Germinal center (tissue), 1 donor: ENCODE measurements at regions not wholly inside any gene's neighbourhood (a gene's known extent, or its start where the extent isn't known, plus 50 kb on each side); places are given as distances from the start of the nearest gene placed in this dataset.
A peak's percentile ranks its signal among the peaks of the same experiment; 100 is the strongest.

Experiments used
- DNase-seq: peaks from one replicate; pipeline ENCODE4 v3.0.0; 2012; ENCODE audit warnings: mixed read lengths, low spot score

DNA sequence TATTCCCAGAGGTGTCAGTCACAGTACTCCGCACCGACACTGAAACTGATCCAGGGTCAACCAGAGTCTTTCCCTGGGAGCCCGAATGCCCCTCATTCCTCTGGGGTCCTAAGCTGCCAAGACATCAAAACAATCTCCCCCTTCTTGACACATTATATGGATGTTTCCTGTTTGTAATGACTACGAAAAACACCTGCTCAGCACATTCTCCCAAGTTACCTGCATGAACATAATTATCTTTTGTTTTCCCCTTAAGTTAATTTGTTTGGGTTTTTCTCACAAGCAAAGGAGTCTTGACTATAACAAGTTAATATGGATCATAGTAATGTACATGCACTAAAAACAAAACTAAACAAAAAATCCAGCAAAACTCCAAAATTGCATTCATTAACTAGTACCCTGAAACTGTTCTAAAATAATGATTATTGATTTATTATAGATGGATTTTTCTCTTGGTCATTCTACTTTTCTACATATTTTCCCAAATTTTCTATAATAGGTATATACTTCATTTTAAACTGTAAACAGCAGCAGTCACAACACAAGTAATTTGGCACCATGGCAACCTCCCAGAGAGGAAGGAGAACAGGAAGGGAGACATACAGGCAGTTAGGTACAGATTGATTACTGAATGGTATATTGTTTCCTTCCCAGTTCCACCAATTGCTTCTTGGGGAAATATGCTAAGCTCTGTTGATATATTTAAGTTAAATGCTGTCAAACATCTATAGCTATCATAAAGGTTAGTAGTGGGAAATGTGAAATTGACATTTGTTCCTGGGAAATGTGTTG, 631.5 kb downstream of the METTL15 start:
- no peak for DNase-seq

- DNase-seq = no peak
These were observed 630.4 kb downstream of the METTL15 start for GRCh38 chr11:28738549-28738948.

- DNase-seq = no peak
These were observed 628.1 kb downstream of the METTL15 start for GRCh38 chr11:28736256-28736655.

DNA sequence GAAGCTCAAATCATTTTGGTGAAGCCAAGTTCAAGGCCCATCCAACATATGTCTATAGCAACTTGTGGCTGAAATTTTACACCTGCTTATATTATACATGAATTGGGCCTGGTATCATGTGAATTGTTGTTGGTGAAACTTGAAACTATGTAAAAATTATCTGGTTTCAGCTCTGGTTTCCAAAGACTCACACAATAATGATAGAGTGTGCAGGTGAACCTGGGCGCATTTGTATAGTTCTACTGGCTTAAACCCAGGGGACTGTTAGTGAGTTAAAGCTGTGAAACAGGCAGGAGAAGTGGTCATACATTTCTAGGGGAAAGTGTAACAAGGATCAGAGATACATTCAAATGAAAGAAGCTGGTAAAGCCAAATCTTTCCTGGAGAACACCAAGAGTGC, 627.3 kb downstream of the METTL15 start:
- DNase-seq = no peak

- no peak for DNase-seq
These were observed 622.7 kb downstream of the METTL15 start for GRCh38 chr11:28730889-28731288.

DNA sequence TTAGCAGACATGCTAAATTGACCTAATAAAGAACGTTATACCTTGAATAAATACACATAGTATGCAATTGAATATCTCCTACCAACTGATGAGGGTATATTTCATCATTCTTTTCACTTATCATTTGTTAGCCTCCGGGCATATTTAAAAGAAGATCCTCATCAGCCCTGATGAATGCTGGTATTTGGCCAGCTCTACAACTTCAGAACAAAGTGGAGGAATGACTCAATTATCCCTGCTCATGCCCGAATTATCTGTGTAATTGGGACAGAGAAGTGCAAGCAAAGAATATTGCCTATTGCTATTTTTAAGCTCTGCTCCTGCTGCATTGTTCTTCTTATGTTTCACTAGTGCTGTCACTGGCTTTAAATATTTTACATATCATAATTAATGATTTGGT, 622.1 kb downstream of the METTL15 start:
- DNase-seq = no peak

GRCh38 chr11:28729339-28729738, 621.2 kb downstream of the METTL15 start:
- no peak for DNase-seq

GRCh38 chr11:28728666-28729065, 620.5 kb downstream of the METTL15 start:
- DNase-seq = no peak

DNA sequence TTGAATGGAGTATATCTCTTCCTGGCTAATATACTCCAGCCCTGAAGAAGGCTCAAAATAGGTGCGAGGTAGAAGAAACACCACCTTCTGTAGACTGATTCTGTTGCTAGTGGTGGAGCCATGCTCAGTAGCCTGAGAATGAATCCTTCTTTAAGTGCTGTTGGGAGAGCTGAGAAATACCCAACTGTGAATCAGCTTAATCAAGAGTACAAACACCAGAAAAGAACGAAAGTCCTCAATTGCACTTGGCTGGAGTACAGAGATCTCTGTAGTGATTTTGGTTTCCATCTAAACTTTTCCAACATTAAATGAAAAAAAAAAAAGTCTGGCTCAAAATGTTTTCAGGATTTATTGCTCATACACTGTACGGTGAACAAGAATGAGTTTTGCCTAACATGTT, 619.1 kb downstream of the METTL15 start:
- DNase-seq = no peak

DNA sequence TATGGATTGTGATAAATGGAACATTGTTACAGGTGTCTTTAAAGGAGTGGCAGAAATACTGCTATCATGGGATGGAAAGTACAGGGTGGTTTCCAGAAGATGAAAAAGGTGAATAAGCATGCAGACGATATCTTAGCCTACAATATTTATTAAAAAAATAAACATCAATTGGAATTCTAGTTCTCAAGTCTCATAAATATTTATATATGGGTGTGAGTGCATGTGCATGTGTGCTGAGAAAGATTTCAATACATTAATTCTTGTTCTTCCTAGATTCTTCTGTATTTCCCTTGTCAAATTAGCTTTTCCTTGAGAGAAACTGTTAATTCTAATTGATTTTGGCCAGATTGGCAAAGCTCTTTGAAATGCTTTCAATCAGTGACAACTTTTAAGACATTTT, 618.2 kb downstream of the METTL15 start:
- no peak for DNase-seq

DNA sequence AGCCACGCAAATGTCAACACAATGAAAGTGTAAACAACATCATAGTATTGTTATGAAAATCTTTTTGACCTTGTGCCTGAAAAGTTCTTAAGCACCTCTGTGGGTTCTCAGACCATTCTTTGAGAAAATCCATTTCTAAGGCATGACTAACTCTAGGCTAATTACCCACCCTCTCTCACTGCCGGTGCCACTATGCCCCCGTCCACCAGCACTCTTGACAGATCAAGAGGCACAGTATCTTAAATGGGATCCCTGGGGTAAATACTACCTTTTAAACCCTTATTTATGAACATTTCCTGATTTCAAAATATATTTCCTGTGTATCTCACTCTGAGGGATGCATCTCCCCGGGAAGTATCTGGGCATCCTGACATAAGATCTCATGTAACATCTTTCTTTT, 607.5 kb downstream of the METTL15 start:
- DNase-seq = no peak

- DNase-seq = no peak
These were observed 605.7 kb downstream of the METTL15 start for GRCh38 chr11:28713850-28714249.

DNA sequence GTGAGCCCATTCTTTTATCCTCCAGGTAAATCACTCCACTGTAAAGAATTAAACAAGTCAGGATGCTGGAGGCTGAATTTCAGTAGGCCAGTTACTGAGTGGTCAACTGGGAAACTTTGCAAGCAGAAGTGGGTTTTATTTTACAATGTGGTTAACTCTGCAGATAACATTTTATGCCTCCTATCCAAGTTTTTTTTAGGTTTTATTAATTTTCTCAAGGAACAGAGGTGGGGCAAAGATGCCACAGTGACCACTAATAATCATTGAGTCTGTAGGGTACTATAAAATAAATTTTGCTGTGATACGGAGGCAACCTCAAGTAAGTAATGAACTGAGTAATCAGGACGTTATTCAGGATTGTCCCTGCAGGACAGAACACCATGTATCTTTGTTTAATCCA, 599.9 kb downstream of the METTL15 start:
- DNase-seq = no peak

DNA sequence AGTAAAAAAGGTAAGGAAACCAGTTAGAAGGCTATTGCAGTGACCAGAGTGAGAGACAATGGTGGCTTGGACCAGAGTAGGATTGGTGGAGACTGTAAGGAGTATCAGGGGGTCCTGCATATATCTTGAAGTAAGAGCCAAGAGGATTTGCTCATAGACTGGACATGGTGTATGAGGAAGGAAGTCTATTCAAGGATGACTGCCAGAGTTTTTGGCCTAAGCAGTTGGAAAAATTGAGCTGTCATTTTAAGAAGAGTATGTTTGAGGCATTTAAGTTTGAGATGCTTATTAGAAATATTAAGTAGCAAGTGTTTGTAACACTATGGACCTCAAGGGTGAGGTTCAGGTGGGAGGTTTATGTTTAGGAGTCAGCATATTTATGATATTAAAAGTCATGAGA, 596.6 kb downstream of the METTL15 start:
- no peak for DNase-seq

DNA sequence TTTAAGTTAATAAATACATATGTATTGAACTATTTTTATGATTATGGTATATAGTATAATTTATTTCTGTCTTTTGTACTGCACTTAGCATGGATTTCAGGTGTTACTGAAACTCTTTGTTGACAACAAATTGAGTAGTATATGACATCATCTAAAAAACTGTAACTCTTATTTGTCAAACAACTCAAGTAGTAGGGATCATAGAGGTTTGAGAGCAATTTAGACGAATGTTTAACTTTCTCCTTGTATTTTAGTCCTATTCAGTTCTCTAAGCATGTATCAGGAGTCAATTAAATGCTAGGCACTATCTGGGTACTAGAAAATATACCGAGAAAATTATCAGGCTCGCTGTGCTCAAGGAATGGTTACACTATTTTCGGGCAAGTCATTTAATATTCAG, 595.2 kb downstream of the METTL15 start:
- DNase-seq = no peak

DNA sequence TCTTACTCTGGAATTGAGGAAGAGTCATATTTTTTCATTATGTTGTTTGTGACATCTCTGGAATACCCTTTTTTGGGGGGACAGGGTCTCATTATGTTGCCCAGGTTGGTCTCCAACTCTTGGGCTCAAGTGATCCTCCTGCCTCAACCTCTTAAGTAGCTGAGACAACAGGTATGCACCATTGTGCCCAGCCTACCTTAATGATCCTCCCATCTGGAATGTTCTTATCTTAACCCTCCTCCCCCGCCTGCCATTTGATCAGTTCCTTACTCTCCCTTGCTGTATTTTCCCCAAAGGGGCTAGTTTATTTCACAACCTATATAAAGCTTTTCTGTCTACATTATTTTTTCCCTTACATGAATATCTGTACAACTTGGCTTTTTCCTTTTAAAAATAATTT, 594.7 kb downstream of the METTL15 start:
- DNase-seq = no peak

- DNase-seq = no peak
These were observed 594.2 kb downstream of the METTL15 start for GRCh38 chr11:28702450-28702790.

DNA sequence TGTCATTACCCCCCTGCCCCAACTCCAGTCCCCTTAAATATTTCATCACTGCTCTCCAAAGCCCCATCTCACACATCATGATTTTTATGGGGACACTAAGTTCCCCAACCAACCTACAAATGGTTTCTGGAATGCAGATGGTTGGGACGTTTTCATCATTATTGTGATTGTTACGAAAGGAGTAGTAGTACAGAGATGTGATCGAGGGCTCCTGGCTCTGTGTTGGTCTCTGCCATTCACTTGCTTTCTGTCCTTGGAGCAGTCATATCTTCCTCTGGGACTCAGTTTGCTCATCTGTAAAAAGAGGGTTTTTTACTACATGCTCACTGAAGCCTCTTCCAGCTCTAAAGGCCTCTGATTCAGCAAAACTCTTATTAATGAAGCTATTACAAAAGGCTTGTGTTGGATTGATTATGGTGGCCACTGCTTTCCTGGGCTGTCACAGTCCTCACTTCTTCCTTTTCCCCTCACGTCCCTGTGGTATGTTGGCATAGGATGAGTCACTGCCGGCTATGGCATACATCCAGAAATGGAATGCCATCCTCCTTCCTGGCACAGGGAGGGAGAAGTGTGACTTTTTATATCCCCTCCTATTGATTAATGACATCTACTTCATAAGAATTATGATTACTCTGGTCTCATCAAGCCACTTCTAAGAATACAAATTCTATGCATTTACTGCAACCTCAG, 593.7 kb downstream of the METTL15 start:
- DNase-seq = no peak

- no peak for DNase-seq
These were observed 591.5 kb downstream of the METTL15 start for GRCh38 chr11:28699701-28700100.

- peak; percentile 14 for DNase-seq
These were observed 590.0 kb downstream of the METTL15 start for GRCh38 chr11:28697920-28698827.

DNA sequence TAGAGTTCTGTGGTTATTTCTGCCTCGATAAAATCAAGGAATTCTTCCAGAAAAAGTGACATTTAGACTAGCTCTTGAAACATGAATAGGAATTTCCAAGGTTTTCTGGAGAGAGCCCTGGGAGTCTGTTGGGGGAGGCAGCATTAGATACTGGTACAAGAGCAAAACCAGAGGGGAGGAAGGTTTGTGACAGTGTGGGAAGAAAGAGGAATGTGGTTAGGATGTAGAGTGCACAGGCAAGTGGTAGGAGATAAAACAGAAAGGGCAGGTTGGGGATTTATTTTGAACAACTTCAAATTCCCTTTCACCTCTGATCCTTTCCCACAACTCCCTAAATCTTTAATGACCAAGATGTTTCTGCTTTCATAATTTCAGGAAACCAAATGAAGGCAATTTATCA, 588.4 kb downstream of the METTL15 start:
- no peak for DNase-seq

DNA sequence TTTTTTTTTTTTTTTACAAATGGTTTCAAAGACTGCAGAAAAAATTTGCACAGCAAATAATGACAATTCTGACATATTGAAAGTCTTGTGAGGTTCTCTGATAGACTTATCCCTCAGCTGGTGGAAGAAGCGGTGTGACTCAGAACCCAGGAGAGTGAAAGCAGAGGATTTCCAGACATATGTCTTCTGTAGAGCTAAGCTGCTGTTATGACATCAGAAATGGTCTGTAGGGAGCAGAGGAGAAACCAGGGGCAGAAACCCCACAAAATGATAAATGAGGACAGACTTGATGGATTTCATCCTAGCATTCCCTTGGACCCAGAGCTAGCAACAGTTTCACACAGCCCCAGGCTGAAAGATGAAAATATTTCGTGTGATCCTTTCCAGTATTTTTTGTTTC, 582.6 kb downstream of the METTL15 start:
- no peak for DNase-seq
